Coronary artery (tissue), 2 donors: ENCODE measurements at regions not wholly inside any gene's neighbourhood (a gene's known extent, or its start where the extent isn't known, plus 50 kb on each side); places are given as distances from the start of the nearest gene placed in this dataset.

Source experiments
- DNase-seq: peaks from one replicate; pipeline ENCODE4 v3.0.0-alpha.2; 2017; ENCODE audit warnings: low spot score
- H3K27ac ChIP-seq, 2 donors: fragments of 200-600 bp; sonication (generic); one replicate each; pipeline ENCODE4 v1.5.1; 2016 to 2019
- H3K4me3 ChIP-seq: fragments of 200-600 bp; sonication (generic); 2 replicates; pipeline ENCODE4 v1.5.1; 2016; ENCODE audit warnings: mild to moderate bottlenecking, moderate library complexity
- CTCF ChIP-seq: fragments of 200-600 bp; sonication (generic); IDR thresholded peaks from one replicate; pipeline ENCODE4 v1.5.1; 2019; ENCODE audit warnings: antibody characterized with exemption

GRCh38 chr12:25859976-25860375, 98.5 kb upstream of the RASSF8 start:
- no peak overlapping the region for H3K4me3 ChIP-seq
- H3K27ac ChIP-seq, result no peak overlapping the region
- DNase-seq, result no peak
- TF ChIP-seq CTCF, result no peak

- no peak for DNase-seq
- Histone ChIP-seq H3K4me3 (no peak overlapping the region), H3K27ac (no peak overlapping the region)
- no peak for TF ChIP-seq CTCF
Observed at GRCh38 chr12:25861226-25861625, 97.3 kb upstream of the RASSF8 start.

GRCh38 chr12:25864306-25865276, 93.9 kb upstream of the RASSF8 start:
- DNase-seq, result no peak

GRCh38 chr12:25866586-25867378, 91.7 kb upstream of the RASSF8 start:
- no peak for DNase-seq
- Histone ChIP-seq H3K4me3 (no peak overlapping the region), H3K27ac (no peak overlapping the region)
- no peak for TF ChIP-seq CTCF

More at GRCh38 chr12:25864306-25865276, 93.9 kb upstream of the RASSF8 start:
- Histone ChIP-seq H3K4me3 (no peak overlapping the region), H3K27ac (no peak overlapping the region)
- TF ChIP-seq CTCF, result no peak

- no peak for DNase-seq
- no peak for TF ChIP-seq CTCF
- Histone ChIP-seq H3K27ac (no peak overlapping the region), H3K4me3 (no peak overlapping the region)
Observed at GRCh38 chr12:25868193-25868592, 90.3 kb upstream of the RASSF8 start.

GRCh38 chr12:25872137-25872536, 86.3 kb upstream of the RASSF8 start:
- no peak for DNase-seq
- H3K4me3 ChIP-seq, result no peak overlapping the region
- TF ChIP-seq CTCF, result no peak
- H3K27ac ChIP-seq, result no peak overlapping the region
